ENCODE measurements at regions not wholly inside any gene's neighbourhood (a gene's known extent, or its start where the extent isn't known, plus 50 kb on each side); places are given as distances from the start of the nearest gene placed in this dataset.

- Mint-ChIP-seq H3K27me3 (no peaks in the 10 kb centered on the region), H3K9me3 (peaks cover 18% of the 10 kb centered on the region), H3K4me1 (ENCODE audit: low read depth) (no peaks in the 10 kb centered on the region), H3K27ac (no peak overlapping the region), H3K36me3 (ENCODE audit: low read depth) (no peaks in the 10 kb centered on the region), H3K4me3 (no peak overlapping the region)
- POLR2A ChIA-PET, result no interaction called here
- intact Hi-C loops (cut with micrococcal nuclease), result no loop called here
- no peak for TF ChIP-seq CTCF (IDR thresholded peaks at IDR 0.05)
- CTCF ChIA-PET, result no interaction called here
- DNase-seq, result no peak
- ATAC-seq, result no peak
These were observed 1860.0 kb upstream of the WWC1 start for GRCh38 chr5:166431456-166431855.

GRCh38 chr5:166433679-166434078 is 1857.8 kb upstream of the WWC1 start:
- no peak for ATAC-seq
- H3K36me3 Mint-ChIP-seq (ENCODE audit: low read depth), result no peaks in the 10 kb centered on the region
- intact Hi-C loops (cut with micrococcal nuclease), result no loop called here

GRCh38 chr5:166436872-166437271 is 1854.6 kb upstream of the WWC1 start:
- DNase-seq, result no peak
- no peaks in the 10 kb centered on the region for H3K36me3 Mint-ChIP-seq (ENCODE audit: low read depth)
- ATAC-seq, result no peak
- H3K4me1 Mint-ChIP-seq (ENCODE audit: low read depth), result no peaks in the 10 kb centered on the region
- no peak overlapping the region for H3K27ac Mint-ChIP-seq
- ChIA-PET CTCF (no interaction called here), POLR2A (no interaction called here)
- no peaks in the 10 kb centered on the region for H3K27me3 Mint-ChIP-seq
- intact Hi-C loops (cut with micrococcal nuclease), result no loop called here
- H3K4me3 Mint-ChIP-seq, result no peak overlapping the region
- no peak for TF ChIP-seq CTCF (IDR thresholded peaks at IDR 0.05)
- peaks cover 6% of the 10 kb centered on the region for H3K9me3 Mint-ChIP-seq

More at GRCh38 chr5:166433679-166434078, 1857.8 kb upstream of the WWC1 start:
- no peak for DNase-seq
- peaks cover 16% of the 10 kb centered on the region for H3K9me3 Mint-ChIP-seq
- no peak overlapping the region for H3K4me3 Mint-ChIP-seq
- no peak for TF ChIP-seq CTCF (IDR thresholded peaks at IDR 0.05)
- no peaks in the 10 kb centered on the region for H3K4me1 Mint-ChIP-seq (ENCODE audit: low read depth)
- no peaks in the 10 kb centered on the region for H3K27me3 Mint-ChIP-seq
- ChIA-PET CTCF (no interaction called here), POLR2A (no interaction called here)
- no peak overlapping the region for H3K27ac Mint-ChIP-seq

- no peaks in the 10 kb centered on the region for H3K27me3 Mint-ChIP-seq
- H3K4me3 Mint-ChIP-seq, result no peak overlapping the region
- ATAC-seq (no peak), DNase-seq (no peak)
- no peaks in the 10 kb centered on the region for H3K4me1 Mint-ChIP-seq (ENCODE audit: low read depth)
- intact Hi-C loops (cut with micrococcal nuclease), result no loop called here
- TF ChIP-seq CTCF (IDR thresholded peaks at IDR 0.05), result no peak
- H3K27ac Mint-ChIP-seq, result no peak overlapping the region
- ChIA-PET POLR2A (interaction anchor here (0.7 kb wide), 1 partner anchor 340 kb away, joined by 3 read pairs; no protein-coding TSS in a partner anchor), CTCF (no interaction called here)
- peaks cover 8% of the 10 kb centered on the region for H3K9me3 Mint-ChIP-seq
- H3K36me3 Mint-ChIP-seq (ENCODE audit: low read depth), result no peaks in the 10 kb centered on the region
These were observed 1805.1 kb upstream of the WWC1 start for GRCh38 chr5:166486348-166486747.

- TF ChIP-seq CTCF (IDR thresholded peaks at IDR 0.05), result no peak
- no peak for ATAC-seq
- Mint-ChIP-seq H3K4me3 (no peak overlapping the region), H3K36me3 (ENCODE audit: low read depth) (no peaks in the 10 kb centered on the region), H3K27me3 (no peaks in the 10 kb centered on the region), H3K9me3 (peaks cover 9% of the 10 kb centered on the region), H3K27ac (no peak overlapping the region), H3K4me1 (ENCODE audit: low read depth) (no peaks in the 10 kb centered on the region)
- no peak for DNase-seq
- ChIA-PET CTCF (no interaction called here), POLR2A (interaction anchor here (0.5 kb wide), 1 partner anchor 42 kb away, joined by 3 read pairs; no protein-coding TSS in a partner anchor)
- intact Hi-C loops (cut with micrococcal nuclease), result no loop called here
These were observed 1802.9 kb upstream of the WWC1 start for GRCh38 chr5:166488560-166488959.

Measured in activated CD8-positive, alpha-beta T cell treated with anti-CD3 and anti-CD28 coated beads for 36 hours (primary cell).